Heart right ventricle (tissue), 16 donors: ENCODE measurements at regions not wholly inside any gene's neighbourhood (a gene's known extent, or its start where the extent isn't known, plus 50 kb on each side); places are given as distances from the start of the nearest gene placed in this dataset.

Experiments used
- ATAC-seq, 8 donors: fragments of 200-7000 bp; cut with Tn5 transposase; one replicate each; pipeline ENCODE4 v1.9.1; 2020; ENCODE audit warnings: mild to moderate bottlenecking in 8 of 8, moderate library complexity in 8 of 8, moderate number of reproducible peaks in 1 of 8
- DNase-seq, 2 donors: peaks; one replicate each; pipeline ENCODE4 v3.0.0-alpha.2; 2020
- H3K27ac ChIP-seq, 10 donors: fragments of 200-600 bp; sonication (generic) in 2 of 10; one replicate each; pipeline versions ENCODE4 v1.5.0 to v1.8.0; 2020 to 2022; ENCODE audit warnings: mild to moderate bottlenecking in 3 of 10
- H3K27me3 ChIP-seq, 7 donors: fragments of 200-600 bp; one replicate each; pipeline ENCODE4 v1.8.0; 2021 to 2022; ENCODE audit warnings: mild to moderate bottlenecking in 2 of 7
- H3K36me3 ChIP-seq, 9 donors: fragments of 200-600 bp; sonication (generic) in 1 of 9; one replicate each; pipeline versions ENCODE4 v1.5.0 to v1.8.0; 2020 to 2022; ENCODE audit warnings: mild to moderate bottlenecking in 2 of 9
- H3K4me1 ChIP-seq, 9 donors: fragments of 200-600 bp; sonication (generic) in 1 of 9; one replicate each; pipeline versions ENCODE4 v1.5.0 to v1.8.0; 2020 to 2022; ENCODE audit warnings: mild to moderate bottlenecking in 4 of 9
- H3K4me3 ChIP-seq, 10 donors: fragments of 200-600 bp; sonication (generic) in 2 of 10; one replicate each; pipeline versions ENCODE4 v1.5.0 to v1.8.0; 2020 to 2022; ENCODE audit warnings: mild to moderate bottlenecking in 7 of 10, moderate library complexity in 2 of 10
- H3K9me3 ChIP-seq, 11 donors: fragments of 200-600 bp in 10 of 11; sonication (generic) in 2 of 11; one replicate each; pipeline versions ENCODE4 v1.5.0 to v1.8.0; 2013 to 2022; ENCODE audit warnings: mild to moderate bottlenecking in 2 of 11, control low read depth in 1 of 11, moderate library complexity in 1 of 11
- CTCF ChIP-seq, 9 donors: fragments of 200-600 bp; sonication (generic) in 2 of 9; IDR thresholded peaks; one replicate each; pipeline versions ENCODE4 v1.5.0 to v1.8.0; 2021 to 2022; ENCODE audit warnings: antibody characterized with exemption in 9 of 9, mild to moderate bottlenecking in 5 of 9, moderate library complexity in 1 of 9
- WGBS, 2 donors: extraction: QIAGEN DNeasy Blood & Tissue Kit; methylation state at CpG; one replicate each; pipeline ENCODE4 v1.1.7; 2013; ENCODE audit warnings: inconsistent platforms in 1 of 2; 5-methylcytosine and 5-hydroxymethylcytosine counted together
- intact Hi-C, 10 donors: fragments of 100-400 bp; cut with DNase I; formaldehyde crosslinking; loops; one replicate each; pipeline versions ENCODE4 v1.11.1 to v1.14.2; 2022
- donor health status: Arrhythmogenic right ventricular cardiomyopathy.
- donor health status: ischemic (EF 13 %, LVEDD 7.1; RV severe dilation, severe dysfunction).
- donor health status: healthy with polysubstance abuse.
- donor health status: DM: no; HTN: yes; CAD: no.
- donor health status: DM: no; HTN: no; CAD: no.
- donor health status: ischemic (EF 25% LVEDD 6.9; RV normal size, moderate dysfunction).
- donor health status: ischemic (EF 25% LVEDD 5.7; RV mildly dilated, moderate dysfunction).
- donor health status: healthy.
- donor health status: DM: yes; HTN: yes; CAD: no.
- donor health status: Ischemic cardiomyopathy.
- donor health status: ischemic (EF 35%, LVEDD 5.7; RV mildly dilated, moderate dysfunction).
- donor health status: nonischemic (EF 11% LVEDD 7.7; RV severe dilation, severe dysfunction).
- donor health status: DM: yes; HTN: yes; CAD: no.
- donor health status: PGD.
- donor health status: ischemic (EF 29% LVEDD 5.4; RV normal size, mild dysfunction).
- donor health status: nonischemic (EF 23%, LVEDD 6.1; RV moderate dilation, normal function).

GRCh38 chr15:85997618-85998017 lies 82.1 kb upstream of the AGBL1 start:
- no peak overlapping the region for H3K4me3 ChIP-seq
- H3K27me3 ChIP-seq, result peaks cover 0 to 27% (median 5%) of the 10 kb centered on the region in 7 donors
- intact Hi-C loops, result no loop called here
- no peak overlapping the region for H3K27ac ChIP-seq
- WGBS, 2 donors, result 76 to 86% methylated on average over 5 of the region's 5 CpGs
- H3K4me1 ChIP-seq, result no peaks in the 10 kb centered on the region
- no peak for TF ChIP-seq CTCF (IDR thresholded peaks at IDR 0.05)
- peaks cover 0 to 7% (median 0%) of the 10 kb centered on the region in 11 donors for H3K9me3 ChIP-seq
- no peak for ATAC-seq
- DNase-seq, result no peak
- no peaks in the 10 kb centered on the region for H3K36me3 ChIP-seq

GRCh38 chr15:85999658-86000057 lies 80.0 kb upstream of the AGBL1 start:
- Histone ChIP-seq H3K27me3 (peaks cover 0 to 39% (median 6%) of the 10 kb centered on the region in 7 donors), H3K27ac (no peak overlapping the region), H3K36me3 (no peaks in the 10 kb centered on the region), H3K4me1 (no peaks in the 10 kb centered on the region), H3K9me3 (peaks cover 0 to 5% (median 0%) of the 10 kb centered on the region in 11 donors), H3K4me3 (no peak overlapping the region)
- ATAC-seq (peak in 1 of 8 donors; percentile 41), DNase-seq (no peak)
- TF ChIP-seq CTCF (IDR thresholded peaks at IDR 0.05), result no peak
- intact Hi-C loops, result no loop called here

- TF ChIP-seq CTCF (IDR thresholded peaks at IDR 0.05), result no peak
- Histone ChIP-seq H3K27me3 (peaks cover 0 to 31% (median 6%) of the 10 kb centered on the region in 7 donors), H3K4me3 (no peak overlapping the region), H3K27ac (no peak overlapping the region), H3K4me1 (no peaks in the 10 kb centered on the region), H3K9me3 (no peaks in the 10 kb centered on the region), H3K36me3 (no peaks in the 10 kb centered on the region)
- ATAC-seq (no peak), DNase-seq (no peak)
- 42 to 48% methylated on average over 4 of the region's 4 CpGs for WGBS, 2 donors
- intact Hi-C loops, result no loop called here
These were observed 78.5 kb upstream of the AGBL1 start for GRCh38 chr15:86001200-86001599.

- no peak for DNase-seq
- Histone ChIP-seq H3K27ac (no peak overlapping the region), H3K27me3 (peaks cover 0 to 27% (median 6%) of the 10 kb centered on the region in 7 donors), H3K4me1 (no peaks in the 10 kb centered on the region), H3K4me3 (no peak overlapping the region), H3K36me3 (no peaks in the 10 kb centered on the region), H3K9me3 (no peaks in the 10 kb centered on the region)
- TF ChIP-seq CTCF (IDR thresholded peaks at IDR 0.05), result no peak
- no peak for ATAC-seq
- intact Hi-C loops, result no loop called here
These were observed 77.2 kb upstream of the AGBL1 start for GRCh38 chr15:86002444-86002843.

GRCh38 chr15:86004061-86004460 lies 75.6 kb upstream of the AGBL1 start:
- Histone ChIP-seq H3K27me3 (peaks cover 0 to 27% (median 6%) of the 10 kb centered on the region in 7 donors), H3K9me3 (no peaks in the 10 kb centered on the region), H3K36me3 (no peaks in the 10 kb centered on the region), H3K4me1 (no peaks in the 10 kb centered on the region), H3K4me3 (no peak overlapping the region), H3K27ac (no peak overlapping the region)
- DNase-seq (no peak), ATAC-seq (no peak)
- WGBS, 2 donors, result 74 to 75% methylated on average over 4 of the region's 4 CpGs
- TF ChIP-seq CTCF (IDR thresholded peaks at IDR 0.05), result no peak
- intact Hi-C loops, result no loop called here
